Activated T-cell treated with anti-CD3 and anti-CD28 coated beads, Interleukin-2, amount 50 U/mL, for 72 hours (primary cell): ENCODE measurements at regions not wholly inside any gene's neighbourhood (a gene's known extent, or its start where the extent isn't known, plus 50 kb on each side); places are given as distances from the start of the nearest gene placed in this dataset.

Source experiments
- ATAC-seq, 2 donors: fragments of 150-1000 bp; cut with Tn5 transposase; replicated peaks in 1 of 2; 2 replicates each; pipeline ENCODE4 v1.10.0; 2021; ENCODE audit warnings: moderate library complexity in 2 of 2, mild to moderate bottlenecking in 1 of 2
- DNase-seq, 2 donors: peaks; one replicate each; pipeline ENCODE4 v3.0.0; 2021 to 2022; ENCODE audit warnings: mixed read lengths in 1 of 2
- H3K27ac Mint-ChIP-seq: one replicate; pipeline ENCODE4 v1.8.0; 2022; ENCODE audit warnings: mild to moderate bottlenecking, moderate library complexity, mixed read lengths
- H3K27me3 Mint-ChIP-seq: one replicate; pipeline ENCODE4 v1.8.0; 2022; ENCODE audit warnings: low read depth, mixed read lengths
- H3K36me3 Mint-ChIP-seq, 2 donors: one replicate each; pipeline ENCODE4 v1.8.0; 2022; ENCODE audit warnings: mixed read lengths in 2 of 2, mild to moderate bottlenecking in 1 of 2; ENCODE audit not compliant: insufficient read depth in 2 of 2
- H3K4me1 Mint-ChIP-seq: one replicate; pipeline ENCODE4 v1.8.0; 2022; ENCODE audit warnings: low read depth, mixed read lengths
- H3K4me3 Mint-ChIP-seq, 2 donors: one replicate each; pipeline ENCODE4 v1.8.0; 2022; ENCODE audit warnings: mild to moderate bottlenecking in 2 of 2, mixed read lengths in 2 of 2, moderate library complexity in 2 of 2
- H3K9me3 Mint-ChIP-seq, 2 donors: one replicate each; pipeline ENCODE4 v1.8.0; 2022; ENCODE audit warnings: mixed read lengths in 2 of 2

GRCh38 chrX:145549496-145549895 lies 268.1 kb upstream of the SLITRK2 start:
- H3K4me1 Mint-ChIP-seq: no peaks in the 10 kb centered on the region
- no peaks in the 10 kb centered on the region for H3K36me3 Mint-ChIP-seq
- no peak overlapping the region for H3K27ac Mint-ChIP-seq
- DNase-seq (no peak), ATAC-seq (no peak)
- no peaks in the 10 kb centered on the region for H3K9me3 Mint-ChIP-seq
- no peak overlapping the region for H3K4me3 Mint-ChIP-seq
- no peaks in the 10 kb centered on the region for H3K27me3 Mint-ChIP-seq

DNA sequence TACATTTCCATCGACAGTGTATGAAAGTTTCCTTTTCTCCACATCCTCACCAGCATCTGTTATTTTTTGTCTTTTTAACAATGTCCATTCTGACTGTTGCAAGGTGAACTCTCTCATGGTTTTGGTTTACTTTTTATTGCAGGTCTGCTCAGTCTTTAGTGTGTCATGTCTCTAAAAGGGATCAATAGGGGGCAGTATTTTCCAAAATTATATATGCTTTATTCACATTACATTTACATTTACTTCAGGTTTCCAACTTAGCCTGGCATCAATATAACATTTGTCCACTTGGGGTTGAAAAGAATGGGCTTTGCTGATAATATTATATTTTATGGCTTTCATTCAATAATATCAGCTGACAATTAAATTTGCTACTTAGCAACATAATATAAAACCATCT lies 265.0 kb upstream of the SLITRK2 start:
- ATAC-seq (no peak), DNase-seq (no peak)
- no peaks in the 10 kb centered on the region for H3K36me3 Mint-ChIP-seq
- peaks cover 0 to 3% of the 10 kb centered on the region in 2 donors for H3K9me3 Mint-ChIP-seq
- no peaks in the 10 kb centered on the region for H3K27me3 Mint-ChIP-seq
- H3K27ac Mint-ChIP-seq: no peak overlapping the region
- H3K4me1 Mint-ChIP-seq: no peaks in the 10 kb centered on the region
- H3K4me3 Mint-ChIP-seq: no peak overlapping the region

GRCh38 chrX:145553702-145554101 lies 263.9 kb upstream of the SLITRK2 start:
- Mint-ChIP-seq H3K9me3 (peaks cover 0 to 9% of the 10 kb centered on the region in 2 donors), H3K4me1 (no peaks in the 10 kb centered on the region), H3K27ac (no peak overlapping the region), H3K36me3 (no peaks in the 10 kb centered on the region), H3K4me3 (no peak overlapping the region), H3K27me3 (no peaks in the 10 kb centered on the region)
- no peak for DNase-seq
- ATAC-seq: no peak

GRCh38 chrX:145563159-145563558 lies 254.5 kb upstream of the SLITRK2 start:
- H3K4me1 Mint-ChIP-seq: no peaks in the 10 kb centered on the region
- no peaks in the 10 kb centered on the region for H3K36me3 Mint-ChIP-seq
- H3K9me3 Mint-ChIP-seq: peaks cover 0 to 6% of the 10 kb centered on the region in 2 donors
- ATAC-seq (no peak), DNase-seq (no peak)
- no peak overlapping the region for H3K4me3 Mint-ChIP-seq
- H3K27me3 Mint-ChIP-seq: no peaks in the 10 kb centered on the region
- no peak overlapping the region for H3K27ac Mint-ChIP-seq

DNA sequence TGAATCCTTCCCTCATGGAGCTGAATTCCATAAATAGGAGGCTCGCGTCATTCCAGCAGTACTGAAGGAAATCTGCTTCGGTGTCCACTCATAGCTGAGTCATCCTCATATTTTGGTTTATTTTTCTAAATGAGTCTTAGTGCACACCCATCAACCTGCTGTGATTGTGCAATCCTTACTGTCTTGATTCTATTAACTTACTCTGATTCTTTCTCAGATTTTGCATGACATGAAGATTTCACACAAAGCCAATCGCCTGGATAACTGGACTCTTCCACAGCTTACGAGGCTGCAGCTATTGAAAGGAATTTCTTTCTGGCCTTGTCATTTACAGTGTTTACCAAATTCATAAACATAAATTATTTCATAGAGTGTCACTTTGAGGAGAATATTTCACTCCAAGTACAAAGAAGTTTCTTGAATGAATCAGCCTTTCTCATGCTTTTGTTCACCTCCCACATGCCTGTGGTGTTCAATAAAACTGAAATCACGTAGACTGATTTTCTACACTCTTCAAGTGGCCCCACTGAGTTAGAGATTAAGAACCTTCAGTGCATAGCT lies 207.6 kb upstream of the SLITRK2 start:
- H3K27me3 Mint-ChIP-seq: no peaks in the 10 kb centered on the region
- H3K4me3 Mint-ChIP-seq: no peak overlapping the region
- no peak for DNase-seq
- H3K36me3 Mint-ChIP-seq: no peaks in the 10 kb centered on the region
- ATAC-seq: no peak
- H3K4me1 Mint-ChIP-seq: no peaks in the 10 kb centered on the region
- H3K9me3 Mint-ChIP-seq: peaks cover 1 to 2% of the 10 kb centered on the region in 2 donors
- H3K27ac Mint-ChIP-seq: no peak overlapping the region

DNA sequence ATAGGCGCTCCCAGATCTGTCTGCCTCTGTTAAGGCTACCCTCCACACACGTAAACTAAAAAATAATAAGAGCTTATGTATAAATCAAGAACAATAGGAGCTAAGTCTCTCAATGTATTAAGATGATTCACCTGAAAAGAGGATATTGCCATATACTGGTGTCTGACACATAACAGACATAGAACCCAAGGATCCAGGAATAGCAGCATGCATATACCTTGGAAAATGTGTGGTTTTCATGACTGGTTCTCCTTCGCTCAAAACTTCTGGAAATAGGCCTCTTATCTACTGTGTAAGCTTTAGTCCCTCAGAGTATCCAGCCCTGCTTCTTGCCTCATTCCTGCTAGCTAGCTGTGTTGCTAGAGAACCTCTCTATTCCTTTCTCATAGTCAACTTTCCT lies 203.7 kb upstream of the SLITRK2 start:
- Mint-ChIP-seq H3K36me3 (no peaks in the 10 kb centered on the region), H3K9me3 (peaks cover 0 to 4% of the 10 kb centered on the region in 2 donors), H3K27me3 (no peaks in the 10 kb centered on the region), H3K4me1 (no peaks in the 10 kb centered on the region), H3K27ac (no peak overlapping the region), H3K4me3 (no peak overlapping the region)
- DNase-seq (no peak), ATAC-seq (no peak)

- no peak overlapping the region for H3K4me3 Mint-ChIP-seq
- no peak overlapping the region for H3K27ac Mint-ChIP-seq
- no peaks in the 10 kb centered on the region for H3K4me1 Mint-ChIP-seq
- H3K36me3 Mint-ChIP-seq: no peaks in the 10 kb centered on the region
- H3K9me3 Mint-ChIP-seq: peaks cover 1 to 6% of the 10 kb centered on the region in 2 donors
- ATAC-seq (no peak), DNase-seq (no peak)
- H3K27me3 Mint-ChIP-seq: no peaks in the 10 kb centered on the region
Observed at GRCh38 chrX:145620666-145621065, 197.0 kb upstream of the SLITRK2 start.

DNA sequence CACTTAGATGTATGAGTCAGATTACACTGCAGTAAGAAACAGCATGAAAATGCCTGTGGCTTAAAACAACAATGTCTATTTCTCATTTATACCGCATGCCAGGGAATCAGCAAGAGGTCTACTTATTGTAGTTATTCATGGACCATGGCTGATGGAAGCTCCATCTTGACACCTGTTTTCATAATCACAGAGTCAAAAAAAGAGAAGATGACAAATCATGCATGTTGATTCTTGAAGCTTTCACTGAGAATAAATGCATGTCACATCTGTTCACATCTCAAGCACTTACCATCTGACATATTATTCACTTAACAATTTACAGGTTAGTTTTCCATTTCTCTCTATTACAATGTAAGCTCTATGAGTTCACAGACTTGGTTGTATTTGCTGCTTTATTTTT lies 194.2 kb upstream of the SLITRK2 start:
- no peaks in the 10 kb centered on the region for H3K27me3 Mint-ChIP-seq
- peaks cover 1 to 4% of the 10 kb centered on the region in 2 donors for H3K9me3 Mint-ChIP-seq
- H3K36me3 Mint-ChIP-seq: no peaks in the 10 kb centered on the region
- no peaks in the 10 kb centered on the region for H3K4me1 Mint-ChIP-seq
- DNase-seq: no peak
- no peak for ATAC-seq
- no peak overlapping the region for H3K4me3 Mint-ChIP-seq
- H3K27ac Mint-ChIP-seq: no peak overlapping the region

GRCh38 chrX:145630081-145630480 lies 187.5 kb upstream of the SLITRK2 start:
- ATAC-seq (no peak), DNase-seq (no peak)
- H3K9me3 Mint-ChIP-seq: peaks cover 0 to 5% of the 10 kb centered on the region in 2 donors
- no peak overlapping the region for H3K27ac Mint-ChIP-seq
- peaks cover 0 to 2% of the 10 kb centered on the region in 2 donors for H3K36me3 Mint-ChIP-seq
- H3K4me1 Mint-ChIP-seq: no peaks in the 10 kb centered on the region
- H3K4me3 Mint-ChIP-seq: no peak overlapping the region
- no peaks in the 10 kb centered on the region for H3K27me3 Mint-ChIP-seq

- Mint-ChIP-seq H3K9me3 (peaks cover 0 to 5% of the 10 kb centered on the region in 2 donors), H3K36me3 (peaks cover 0 to 2% of the 10 kb centered on the region in 2 donors), H3K4me3 (no peak overlapping the region), H3K4me1 (no peaks in the 10 kb centered on the region), H3K27ac (no peak overlapping the region), H3K27me3 (no peaks in the 10 kb centered on the region)
- ATAC-seq: no peak
- no peak for DNase-seq
Observed at GRCh38 chrX:145630806-145631435, 186.7 kb upstream of the SLITRK2 start.

DNA sequence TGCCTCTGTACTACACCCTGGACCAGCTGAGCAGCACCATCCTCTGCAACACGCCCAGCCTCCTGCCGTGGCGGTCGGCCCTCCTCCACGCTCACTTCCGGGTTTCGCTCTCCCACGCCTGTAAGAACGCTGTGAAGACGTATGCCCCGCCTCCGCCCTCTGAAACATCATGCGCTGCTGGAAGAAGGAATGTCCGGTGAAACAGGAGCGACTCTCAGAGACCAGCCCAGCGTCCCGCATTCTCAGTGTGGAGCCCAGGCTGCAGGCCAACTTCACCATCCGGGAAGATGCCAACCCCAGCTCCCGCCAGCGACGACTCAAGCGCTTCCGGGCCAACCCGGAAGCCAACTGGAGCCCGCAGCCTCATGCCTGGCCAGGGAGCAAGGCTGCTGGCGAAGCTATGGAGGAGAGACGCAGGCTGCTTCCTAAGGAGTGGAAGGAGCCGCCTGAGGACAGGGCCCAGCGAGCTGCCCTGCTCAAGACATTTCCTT lies 186.1 kb upstream of the SLITRK2 start:
- no peak overlapping the region for H3K27ac Mint-ChIP-seq
- peaks cover 1 to 5% of the 10 kb centered on the region in 2 donors for H3K9me3 Mint-ChIP-seq
- no peak for ATAC-seq
- peaks cover 0 to 2% of the 10 kb centered on the region in 2 donors for H3K36me3 Mint-ChIP-seq
- H3K27me3 Mint-ChIP-seq: no peaks in the 10 kb centered on the region
- H3K4me1 Mint-ChIP-seq: no peaks in the 10 kb centered on the region
- DNase-seq: no peak
- H3K4me3 Mint-ChIP-seq: no peak overlapping the region

DNA sequence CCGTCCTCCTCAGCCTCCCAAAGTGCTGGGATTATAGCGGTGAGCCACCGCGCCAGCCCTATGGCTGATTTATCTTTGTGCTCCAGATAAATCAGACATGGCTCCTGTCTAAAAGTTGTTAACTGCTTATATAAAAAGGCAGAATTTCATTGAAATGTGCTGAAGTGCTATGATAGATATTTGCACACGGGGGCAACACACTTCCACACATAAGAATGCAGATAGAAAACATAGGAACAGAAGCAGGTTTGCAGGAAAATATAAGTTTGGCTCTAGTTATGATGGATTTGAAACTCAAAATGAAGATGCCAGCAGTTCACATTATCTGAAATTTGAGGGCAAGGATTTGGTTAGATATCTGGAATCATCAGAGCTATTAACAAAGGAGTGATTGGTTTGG lies 163.1 kb upstream of the SLITRK2 start:
- peaks cover 0 to 2% of the 10 kb centered on the region in 2 donors for H3K36me3 Mint-ChIP-seq
- H3K27me3 Mint-ChIP-seq: no peaks in the 10 kb centered on the region
- H3K4me3 Mint-ChIP-seq: no peak overlapping the region
- no peaks in the 10 kb centered on the region for H3K4me1 Mint-ChIP-seq
- peaks cover 1 to 9% of the 10 kb centered on the region in 2 donors for H3K9me3 Mint-ChIP-seq
- H3K27ac Mint-ChIP-seq: no peak overlapping the region
- DNase-seq: no peak
- no peak for ATAC-seq

- Mint-ChIP-seq H3K9me3 (peaks cover 6 to 7% of the 10 kb centered on the region in 2 donors), H3K27me3 (peaks cover 14% of the 10 kb centered on the region), H3K4me1 (no peaks in the 10 kb centered on the region), H3K4me3 (no peak overlapping the region), H3K27ac (no peak overlapping the region), H3K36me3 (no peaks in the 10 kb centered on the region)
- ATAC-seq (no peak), DNase-seq (no peak)
Observed at GRCh38 chrX:145673841-145674240, 143.8 kb upstream of the SLITRK2 start.
